Brain microvascular endothelial cell (primary cell): ENCODE measurements at regions not wholly inside any gene's neighbourhood (a gene's known extent, or its start where the extent isn't known, plus 50 kb on each side); places are given as distances from the start of the nearest gene placed in this dataset.

ENCODE experiments used
- DNase-seq: peaks from one replicate; pipeline ENCODE4 v3.0.0-alpha.2; 2020
- H3K27ac ChIP-seq: fragments of 250-450 bp; sonication (Bioruptor Pico); 2 replicates; pipeline ENCODE4 v1.5.1; 2020; ENCODE audit warnings: mild to moderate bottlenecking, moderate library complexity
- H3K27me3 ChIP-seq: fragments of 250-450 bp; sonication (Bioruptor Pico); replicated peaks from 2 replicates; pipeline ENCODE4 v1.5.1; 2020; ENCODE audit warnings: mild to moderate bottlenecking
- H3K36me3 ChIP-seq: fragments of 250-450 bp; sonication (Bioruptor Pico); replicated peaks from 2 replicates; pipeline ENCODE4 v1.5.1; 2020; ENCODE audit warnings: mild to moderate bottlenecking
- H3K4me3 ChIP-seq: 2 replicates; pipeline ENCODE4 v1.5.1; 2011; ENCODE audit warnings: low read depth, mild to moderate bottlenecking, control low read depth, low read length, moderate library complexity
- CTCF ChIP-seq: IDR thresholded peaks from 2 replicates; pipeline ENCODE4 v1.5.1; 2011; ENCODE audit warnings: low read depth, mild to moderate bottlenecking, moderate library complexity, low read length, control low read depth, inconsistent platforms; ENCODE audit errors: missing control alignments
- in situ Hi-C: cut with HindIII; loops from 2 replicates; pipeline ENCODE4 v1.10.0; 2017; ENCODE audit warnings: low sequenced_read_pairs, low pct_ligation_motif_present

- in situ Hi-C loops = no loop called here
Measured at GRCh38 chr13:80195649-80196048, 145.3 kb downstream of the SPRY2 start.

GRCh38 chr13:80189889-80190597 lies 150.9 kb downstream of the SPRY2 start:
- H3K27me3 ChIP-seq = no peaks in the 10 kb centered on the region
- H3K27ac ChIP-seq = no peak overlapping the region
- no peak overlapping the region for H3K4me3 ChIP-seq
- in situ Hi-C loops = no loop called here
- H3K36me3 ChIP-seq = no peaks in the 10 kb centered on the region
- TF ChIP-seq CTCF = no peak
- no peak for DNase-seq

More at GRCh38 chr13:80195649-80196048, 145.3 kb downstream of the SPRY2 start:
- H3K4me3 ChIP-seq = no peak overlapping the region
- no peaks in the 10 kb centered on the region for H3K27me3 ChIP-seq
- TF ChIP-seq CTCF = no peak
- H3K36me3 ChIP-seq = no peaks in the 10 kb centered on the region
- H3K27ac ChIP-seq = no peak overlapping the region
- no peak for DNase-seq

DNA sequence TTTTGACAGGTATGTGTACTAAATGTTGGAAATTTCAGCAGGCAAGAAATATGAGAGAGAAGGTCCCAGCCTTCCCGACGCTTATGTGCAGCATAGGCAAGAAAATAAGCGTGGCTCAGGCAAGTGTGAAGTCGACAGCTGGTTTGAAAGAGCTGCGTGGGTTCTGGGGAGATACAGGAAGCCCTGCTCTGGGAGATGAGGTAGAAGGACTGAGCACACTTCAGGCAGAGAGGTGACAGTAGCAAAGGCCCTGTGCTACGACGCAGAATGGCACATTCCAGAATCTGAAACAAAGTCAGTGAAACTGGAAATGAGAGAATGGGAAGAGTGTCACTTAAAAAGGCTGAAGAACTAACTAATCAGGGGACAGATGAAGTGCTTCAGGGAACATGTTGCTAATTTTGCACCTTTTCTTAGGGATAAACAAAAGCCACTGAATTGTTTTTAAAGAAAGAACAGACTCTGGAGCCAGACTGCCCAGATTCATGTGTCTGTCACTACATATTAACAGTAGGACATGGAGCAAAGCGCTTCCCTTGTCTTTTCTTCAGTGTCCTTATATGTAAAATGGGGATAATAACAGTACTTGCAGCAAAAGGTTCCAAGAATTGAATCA lies 160.1 kb downstream of the SPRY2 start:
- Histone ChIP-seq H3K27me3 (no peaks in the 10 kb centered on the region), H3K27ac (no peak overlapping the region), H3K36me3 (no peaks in the 10 kb centered on the region), H3K4me3 (no peak overlapping the region)
- in situ Hi-C loops = no loop called here
- no peak for TF ChIP-seq CTCF
- no peak for DNase-seq

DNA sequence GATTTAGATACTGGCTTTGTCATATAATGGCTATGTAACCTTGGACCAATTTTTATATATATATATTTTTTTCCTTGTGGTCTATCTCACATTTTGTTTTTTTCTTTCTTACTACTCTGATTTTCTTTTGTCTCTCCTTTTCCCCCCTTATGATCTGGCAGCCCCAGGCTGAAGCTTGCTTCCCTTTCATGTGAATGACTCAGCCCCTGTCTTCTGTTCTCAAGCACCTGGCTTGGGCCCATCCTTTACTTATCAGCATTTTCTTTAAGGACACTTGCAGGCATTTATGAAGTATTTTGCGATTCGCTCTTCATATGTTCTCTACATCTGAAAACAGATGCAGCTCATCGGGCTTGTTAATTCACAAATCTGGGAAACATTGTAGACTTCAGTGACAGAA lies 163.6 kb downstream of the SPRY2 start:
- Histone ChIP-seq H3K27ac (no peak overlapping the region), H3K27me3 (no peaks in the 10 kb centered on the region), H3K36me3 (no peaks in the 10 kb centered on the region), H3K4me3 (no peak overlapping the region)
- TF ChIP-seq CTCF = no peak
- in situ Hi-C loops = no loop called here
- DNase-seq = no peak

DNA sequence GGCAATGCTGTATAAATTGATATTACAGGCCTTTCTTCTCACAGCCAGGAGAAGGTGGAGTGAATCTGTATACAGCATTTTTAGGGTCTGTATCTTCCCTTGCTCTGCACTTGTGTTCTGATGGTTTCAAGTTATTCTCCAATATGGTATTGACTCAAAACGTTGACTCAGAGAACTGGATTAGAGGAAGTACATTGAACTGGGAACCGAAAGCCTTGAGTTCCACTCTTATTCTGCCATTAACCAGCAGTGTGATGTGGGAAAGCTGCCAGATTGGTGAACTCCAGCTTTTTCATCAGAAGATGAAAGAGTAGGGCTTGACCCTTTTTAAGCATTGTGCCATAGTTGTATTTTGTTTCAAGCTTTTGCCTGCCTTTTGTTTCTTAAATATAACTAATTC lies 167.7 kb downstream of the SPRY2 start:
- Histone ChIP-seq H3K27ac (no peak overlapping the region), H3K4me3 (no peak overlapping the region), H3K27me3 (no peaks in the 10 kb centered on the region), H3K36me3 (no peaks in the 10 kb centered on the region)
- TF ChIP-seq CTCF = no peak
- in situ Hi-C loops = no loop called here
- DNase-seq = no peak
